ENCODE measurements at regions not wholly inside any gene's neighbourhood (a gene's known extent, or its start where the extent isn't known, plus 50 kb on each side); places are given as distances from the start of the nearest gene placed in this dataset.
A peak's percentile ranks its signal among the peaks of the same experiment; 100 is the strongest.

GRCh38 chr11:128291835-128292234 is 295.5 kb downstream of the ETS1 start:
- 83% methylated on average over 7 of the region's 7 CpGs for WGBS
- TF ChIP-seq POLR2AphosphoS5 (IDR thresholded peaks at IDR 0.05), result no peak
- TF ChIP-seq, protein P1, sequence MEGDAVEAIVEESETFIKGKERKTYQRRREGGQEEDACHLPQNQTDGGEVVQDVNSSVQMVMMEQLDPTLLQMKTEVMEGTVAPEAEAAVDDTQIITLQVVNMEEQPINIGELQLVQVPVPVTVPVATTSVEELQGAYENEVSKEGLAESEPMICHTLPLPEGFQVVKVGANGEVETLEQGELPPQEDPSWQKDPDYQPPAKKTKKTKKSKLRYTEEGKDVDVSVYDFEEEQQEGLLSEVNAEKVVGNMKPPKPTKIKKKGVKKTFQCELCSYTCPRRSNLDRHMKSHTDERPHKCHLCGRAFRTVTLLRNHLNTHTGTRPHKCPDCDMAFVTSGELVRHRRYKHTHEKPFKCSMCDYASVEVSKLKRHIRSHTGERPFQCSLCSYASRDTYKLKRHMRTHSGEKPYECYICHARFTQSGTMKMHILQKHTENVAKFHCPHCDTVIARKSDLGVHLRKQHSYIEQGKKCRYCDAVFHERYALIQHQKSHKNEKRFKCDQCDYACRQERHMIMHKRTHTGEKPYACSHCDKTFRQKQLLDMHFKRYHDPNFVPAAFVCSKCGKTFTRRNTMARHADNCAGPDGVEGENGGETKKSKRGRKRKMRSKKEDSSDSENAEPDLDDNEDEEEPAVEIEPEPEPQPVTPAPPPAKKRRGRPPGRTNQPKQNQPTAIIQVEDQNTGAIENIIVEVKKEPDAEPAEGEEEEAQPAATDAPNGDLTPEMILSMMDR (IDR thresholded peaks at IDR 0.05), result no peak
- no peak for TF ChIP-seq POLR2A (IDR thresholded peaks at IDR 0.05)
- no peak overlapping the region for H3K4me3 ChIP-seq
- H3K27me3 ChIP-seq (replicated peaks; ENCODE audit: insufficient read depth), result no peaks in the 10 kb centered on the region
- intact Hi-C loops (cut with DNase I), result loop anchor here (2.0 to 10.0 kb wide), 4 partner anchors 120 to 540 kb away; no protein-coding TSS in a partner anchor
- H3K4me1 ChIP-seq (replicated peaks), result no peaks in the 10 kb centered on the region
- no peak for DNase-seq (ENCODE audit: low spot score)
- H3K27ac ChIP-seq, result no peak overlapping the region
- no peaks in the 10 kb centered on the region for H3K9me3 ChIP-seq
- no peaks in the 10 kb centered on the region for H3K36me3 ChIP-seq

DNA sequence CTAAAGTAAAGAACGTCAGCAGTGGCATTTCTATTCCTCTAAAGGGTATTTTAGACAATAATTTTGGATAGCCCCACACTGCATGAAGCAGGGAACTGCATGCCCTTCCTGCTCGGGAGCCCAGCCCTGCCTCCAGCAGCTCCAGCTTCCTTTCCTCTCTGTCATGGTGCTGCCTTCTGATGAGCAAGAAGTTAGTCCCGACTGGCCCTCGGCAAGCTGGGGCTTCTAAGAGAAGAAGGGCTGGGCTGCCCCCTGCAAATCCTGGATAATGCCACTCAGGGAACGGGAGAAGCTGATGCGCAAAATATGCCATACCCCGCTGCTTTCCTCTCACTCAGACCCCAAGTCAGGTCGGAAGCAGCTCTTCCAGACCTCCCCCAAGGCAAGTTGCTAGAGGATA is 296.4 kb downstream of the ETS1 start:
- H3K27ac ChIP-seq, result no peak overlapping the region
- no peak for DNase-seq (ENCODE audit: low spot score)
- TF ChIP-seq POLR2A (IDR thresholded peaks at IDR 0.05), result no peak
- no peak for TF ChIP-seq POLR2AphosphoS5 (IDR thresholded peaks at IDR 0.05)
- TF ChIP-seq, protein P1 (IDR thresholded peaks at IDR 0.05), result no peak
- no peak overlapping the region for H3K4me3 ChIP-seq
- no peaks in the 10 kb centered on the region for H3K4me1 ChIP-seq (replicated peaks)
- intact Hi-C loops (cut with DNase I), result loop anchor here (2.0 to 10.0 kb wide), 4 partner anchors 119 to 541 kb away; no protein-coding TSS in a partner anchor
- no peaks in the 10 kb centered on the region for H3K9me3 ChIP-seq
- H3K36me3 ChIP-seq, result no peaks in the 10 kb centered on the region
- WGBS, result 91% methylated on average over 8 of the region's 8 CpGs
- no peaks in the 10 kb centered on the region for H3K27me3 ChIP-seq (replicated peaks; ENCODE audit: insufficient read depth)

GRCh38 chr11:128290106-128290840 is 297.1 kb downstream of the ETS1 start:
- Histone ChIP-seq H3K36me3 (no peaks in the 10 kb centered on the region), H3K4me3 (no peak overlapping the region), H3K27me3 (replicated peaks; ENCODE audit: insufficient read depth) (no peaks in the 10 kb centered on the region), H3K9me3 (no peaks in the 10 kb centered on the region), H3K27ac (no peak overlapping the region), H3K4me1 (replicated peaks) (no peaks in the 10 kb centered on the region)
- DNase-seq (ENCODE audit: low spot score), result peak; percentile 64
- TF ChIP-seq POLR2AphosphoS5 (IDR thresholded peaks at IDR 0.05) (peak; percentile 20), POLR2A (IDR thresholded peaks at IDR 0.05) (no peak)
- TF ChIP-seq, protein P1 (IDR thresholded peaks at IDR 0.05), result peak; percentile 60 to 80 (median 77)
- WGBS, result 30% methylated on average over 16 of the region's 16 CpGs
- intact Hi-C loops (cut with DNase I), result loop anchor here (2.0 to 10.0 kb wide), 4 partner anchors 118 to 542 kb away; no protein-coding TSS in a partner anchor

GRCh38 chr11:128289048-128289447 is 298.3 kb downstream of the ETS1 start:
- Histone ChIP-seq H3K9me3 (no peaks in the 10 kb centered on the region), H3K27ac (no peak overlapping the region), H3K27me3 (replicated peaks; ENCODE audit: insufficient read depth) (no peaks in the 10 kb centered on the region), H3K4me3 (no peak overlapping the region), H3K4me1 (replicated peaks) (no peaks in the 10 kb centered on the region), H3K36me3 (no peaks in the 10 kb centered on the region)
- WGBS, result 74% methylated on average over 7 of the region's 7 CpGs
- TF ChIP-seq, protein P1 (IDR thresholded peaks at IDR 0.05), result no peak
- TF ChIP-seq POLR2A (IDR thresholded peaks at IDR 0.05) (no peak), POLR2AphosphoS5 (IDR thresholded peaks at IDR 0.05) (no peak)
- no peak for DNase-seq (ENCODE audit: low spot score)
- intact Hi-C loops (cut with DNase I), result no loop called here

DNA sequence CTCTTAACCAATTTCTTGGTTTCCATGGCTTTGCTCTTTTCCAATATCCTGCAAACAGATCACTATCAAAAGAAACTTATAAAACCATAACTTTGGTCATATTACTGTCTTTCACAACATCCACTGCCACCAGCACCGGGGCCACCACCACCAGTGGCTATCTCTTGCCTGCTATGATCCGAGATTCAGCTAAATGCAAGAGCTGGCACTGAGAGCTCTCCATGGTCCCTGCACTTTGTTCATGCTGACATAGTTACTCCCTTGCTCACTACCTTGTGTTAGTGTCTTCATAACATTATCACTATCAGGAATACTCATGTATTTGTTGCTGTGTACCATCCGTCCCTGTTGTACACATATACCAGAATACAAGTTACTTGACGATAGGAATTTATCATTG is 299.0 kb downstream of the ETS1 start:
- WGBS, result 86% methylated on average over 4 of the region's 4 CpGs

More for the DNA sequence above, 299.0 kb downstream of the ETS1 start:
- Histone ChIP-seq H3K4me3 (no peak overlapping the region), H3K27me3 (replicated peaks; ENCODE audit: insufficient read depth) (no peaks in the 10 kb centered on the region), H3K9me3 (no peaks in the 10 kb centered on the region), H3K27ac (no peak overlapping the region), H3K36me3 (no peaks in the 10 kb centered on the region), H3K4me1 (replicated peaks) (no peaks in the 10 kb centered on the region)
- DNase-seq (ENCODE audit: low spot score), result no peak
- TF ChIP-seq POLR2AphosphoS5 (IDR thresholded peaks at IDR 0.05) (no peak), POLR2A (IDR thresholded peaks at IDR 0.05) (no peak)
- TF ChIP-seq, protein P1 (IDR thresholded peaks at IDR 0.05), result no peak
- intact Hi-C loops (cut with DNase I), result no loop called here

Data from prostate gland (tissue), 2 donors.